Activated T-helper 1 cell treated with anti-CD3 and anti-CD28 coated beads, Interleukin-12 subunit alpha, Interleukin-12 subunit beta, Interleukin-2, Interleukin-4 antibody, amounts not matched to agents 30 ng/mL and 10 ng/mL and 1 ng/mL, durations not matched to agents 14 hours and 24 hours and 36 hours (primary cell): ENCODE measurements at regions not wholly inside any gene's neighbourhood (a gene's known extent, or its start where the extent isn't known, plus 50 kb on each side); places are given as distances from the start of the nearest gene placed in this dataset.

Source experiments
- DNase-seq: peaks from one replicate; pipeline ENCODE4 v3.0.0; 2021; ENCODE audit warnings: low spot score
- H3K27ac Mint-ChIP-seq: one replicate; pipeline ENCODE4 v1.8.0; 2021; ENCODE audit warnings: mild to moderate bottlenecking, mixed read lengths
- H3K27me3 Mint-ChIP-seq: one replicate; pipeline ENCODE4 v1.8.0; 2022; ENCODE audit warnings: mild to moderate bottlenecking, moderate library complexity, mixed read lengths; ENCODE audit not compliant: insufficient read depth
- H3K36me3 Mint-ChIP-seq: one replicate; pipeline ENCODE4 v1.8.0; 2021; ENCODE audit warnings: low read depth, mixed read lengths
- H3K4me1 Mint-ChIP-seq: one replicate; pipeline ENCODE4 v1.8.0; 2021; ENCODE audit warnings: low read depth, mixed read lengths
- H3K4me3 Mint-ChIP-seq: one replicate; pipeline ENCODE4 v1.8.0; 2021; ENCODE audit warnings: mild to moderate bottlenecking, moderate library complexity, mixed read lengths
- H3K9me3 Mint-ChIP-seq: one replicate; pipeline ENCODE4 v1.8.0; 2021; ENCODE audit warnings: mixed read lengths
- intact Hi-C: fragments of 100-400 bp; cut with micrococcal nuclease; formaldehyde crosslinking; loops from one replicate; pipeline ENCODE4 v1.15.1; 2024

- Mint-ChIP-seq H3K4me3 (no peak overlapping the region), H3K4me1 (no peaks in the 10 kb centered on the region), H3K9me3 (peaks cover 11% of the 10 kb centered on the region), H3K27me3 (no peaks in the 10 kb centered on the region), H3K36me3 (no peaks in the 10 kb centered on the region), H3K27ac (no peak overlapping the region)
- intact Hi-C loops: no loop called here
- no peak for DNase-seq
These were observed 412.4 kb downstream of the TXNL1 start for GRCh38 chr18:56226025-56226424.

GRCh38 chr18:56224669-56225561, 413.5 kb downstream of the TXNL1 start:
- no peaks in the 10 kb centered on the region for H3K27me3 Mint-ChIP-seq
- intact Hi-C loops: no loop called here
- H3K27ac Mint-ChIP-seq: no peak overlapping the region
- H3K4me3 Mint-ChIP-seq: no peak overlapping the region
- H3K9me3 Mint-ChIP-seq: peaks cover 3% of the 10 kb centered on the region
- no peaks in the 10 kb centered on the region for H3K4me1 Mint-ChIP-seq
- no peaks in the 10 kb centered on the region for H3K36me3 Mint-ChIP-seq
- DNase-seq: no peak

DNA sequence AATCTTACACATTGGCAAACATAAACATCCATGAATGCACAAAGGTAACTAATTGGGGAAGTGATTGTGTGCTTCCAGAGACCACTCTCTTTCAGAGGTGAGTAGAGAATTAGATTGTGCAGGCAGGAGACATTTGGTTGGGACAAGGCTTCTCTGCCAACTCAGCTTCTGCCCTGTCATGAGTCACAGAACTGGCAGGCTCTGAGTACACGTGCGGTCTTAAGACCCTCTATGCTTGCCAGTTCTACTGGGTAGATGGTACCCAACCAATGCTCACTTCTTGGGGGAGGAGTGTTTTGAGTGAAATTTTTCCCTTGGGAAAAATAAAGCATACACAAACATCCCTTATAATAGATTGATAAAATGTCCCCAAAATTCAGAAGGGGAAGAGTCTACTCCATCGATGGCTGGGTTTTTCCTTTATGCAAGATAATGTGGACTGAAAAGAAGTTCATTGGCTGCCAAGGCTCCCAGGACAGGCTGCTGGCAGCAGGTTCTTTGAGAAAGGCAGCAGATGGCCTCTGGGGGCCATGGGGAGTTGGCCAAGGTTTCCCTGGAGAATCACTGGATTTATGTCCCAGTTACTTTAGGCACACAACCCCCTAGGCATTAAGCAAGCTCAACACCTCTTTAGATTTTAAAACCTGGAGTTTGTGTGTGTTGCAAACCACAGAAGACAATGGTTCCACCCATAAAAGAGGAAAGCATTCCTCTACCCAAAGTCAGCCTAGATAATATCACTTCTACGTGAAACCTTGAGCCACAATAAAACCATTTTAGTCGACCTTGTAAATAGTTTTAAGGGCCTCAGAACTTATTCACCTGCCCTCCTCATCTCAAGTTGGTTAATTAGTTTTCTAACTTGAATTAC, 417.0 kb downstream of the TXNL1 start:
- H3K4me1 Mint-ChIP-seq: no peaks in the 10 kb centered on the region
- H3K36me3 Mint-ChIP-seq: no peaks in the 10 kb centered on the region
- intact Hi-C loops: no loop called here

GRCh38 chr18:56217406-56217805, 421.0 kb downstream of the TXNL1 start:
- Mint-ChIP-seq H3K4me1 (no peaks in the 10 kb centered on the region), H3K36me3 (no peaks in the 10 kb centered on the region), H3K4me3 (no peak overlapping the region), H3K9me3 (peaks cover 4% of the 10 kb centered on the region), H3K27ac (no peak overlapping the region), H3K27me3 (no peaks in the 10 kb centered on the region)
- DNase-seq: no peak
- intact Hi-C loops: no loop called here

More for the DNA sequence above, 417.0 kb downstream of the TXNL1 start:
- Mint-ChIP-seq H3K27me3 (no peaks in the 10 kb centered on the region), H3K9me3 (peaks cover 4% of the 10 kb centered on the region), H3K27ac (no peak overlapping the region), H3K4me3 (no peak overlapping the region)
- no peak for DNase-seq

DNA sequence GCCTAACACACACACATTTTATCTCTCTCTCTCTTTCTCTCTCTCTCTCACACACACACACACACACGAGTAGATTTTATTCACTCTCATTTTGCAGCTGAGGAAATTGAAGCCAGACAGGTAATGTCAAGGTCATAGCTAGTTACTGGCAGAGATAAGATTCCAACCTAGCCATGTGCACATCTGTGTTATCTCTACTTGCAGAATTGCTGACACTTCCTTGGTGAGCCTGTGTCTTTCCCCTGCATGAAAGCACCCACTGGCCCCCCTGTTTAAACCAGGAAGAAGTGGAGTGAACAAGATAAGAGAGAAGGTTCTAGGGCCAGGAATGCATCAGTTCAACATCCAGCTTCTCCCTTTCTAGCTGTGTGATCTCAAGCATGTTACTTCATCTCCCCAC, 423.7 kb downstream of the TXNL1 start:
- no peaks in the 10 kb centered on the region for H3K36me3 Mint-ChIP-seq
- peaks cover 4% of the 10 kb centered on the region for H3K9me3 Mint-ChIP-seq
- H3K27me3 Mint-ChIP-seq: no peaks in the 10 kb centered on the region
- intact Hi-C loops: no loop called here
- no peak overlapping the region for H3K4me3 Mint-ChIP-seq
- no peak overlapping the region for H3K27ac Mint-ChIP-seq
- no peak for DNase-seq
- no peaks in the 10 kb centered on the region for H3K4me1 Mint-ChIP-seq

DNA sequence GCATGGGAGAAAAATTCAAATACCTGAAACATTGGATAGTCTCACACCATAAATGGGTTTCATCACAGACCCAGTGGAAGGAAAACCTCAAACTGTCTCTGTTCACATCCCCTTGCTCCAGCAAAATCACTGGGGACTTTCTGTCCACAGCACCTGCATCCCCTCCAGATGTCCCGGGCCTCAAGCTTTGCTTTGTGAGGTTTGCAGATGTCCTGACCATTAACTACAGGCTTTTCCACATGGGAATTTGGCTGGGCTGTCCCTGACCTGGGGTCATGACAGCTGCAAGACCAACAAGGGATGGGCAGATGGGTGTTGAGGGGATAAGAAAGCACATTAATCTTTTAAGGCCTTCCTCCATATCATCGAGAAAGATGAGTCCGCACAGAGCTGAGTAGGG, 427.9 kb downstream of the TXNL1 start:
- intact Hi-C loops: no loop called here
- no peaks in the 10 kb centered on the region for H3K27me3 Mint-ChIP-seq
- no peak for DNase-seq
- H3K36me3 Mint-ChIP-seq: no peaks in the 10 kb centered on the region
- H3K4me1 Mint-ChIP-seq: no peaks in the 10 kb centered on the region
- H3K4me3 Mint-ChIP-seq: no peak overlapping the region
- no peak overlapping the region for H3K27ac Mint-ChIP-seq
- H3K9me3 Mint-ChIP-seq: no peaks in the 10 kb centered on the region

DNA sequence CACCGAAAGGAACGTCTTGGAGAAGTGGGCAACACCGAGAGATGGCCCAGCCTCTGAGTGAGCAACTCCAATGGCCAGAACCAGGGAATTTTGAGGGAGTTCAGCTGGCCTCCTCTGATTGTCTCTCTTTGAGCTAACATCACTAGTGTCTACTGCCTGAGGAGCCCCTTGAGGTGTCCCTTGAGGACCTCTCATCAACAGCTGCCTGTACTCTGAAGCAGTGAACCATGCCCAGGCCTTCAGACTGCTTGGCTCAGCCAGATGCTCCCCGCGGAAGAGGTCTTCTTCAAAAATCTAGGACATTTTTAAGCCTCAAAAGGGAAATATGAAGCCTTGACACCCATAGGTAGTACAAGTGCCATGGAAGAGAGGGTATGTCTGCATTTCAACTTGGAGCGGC, 430.4 kb downstream of the TXNL1 start:
- H3K27ac Mint-ChIP-seq: no peak overlapping the region
- no peaks in the 10 kb centered on the region for H3K36me3 Mint-ChIP-seq
- H3K4me1 Mint-ChIP-seq: no peaks in the 10 kb centered on the region
- H3K4me3 Mint-ChIP-seq: no peak overlapping the region
- H3K27me3 Mint-ChIP-seq: no peaks in the 10 kb centered on the region
- intact Hi-C loops: no loop called here
- no peak for DNase-seq
- peaks cover 10% of the 10 kb centered on the region for H3K9me3 Mint-ChIP-seq

DNA sequence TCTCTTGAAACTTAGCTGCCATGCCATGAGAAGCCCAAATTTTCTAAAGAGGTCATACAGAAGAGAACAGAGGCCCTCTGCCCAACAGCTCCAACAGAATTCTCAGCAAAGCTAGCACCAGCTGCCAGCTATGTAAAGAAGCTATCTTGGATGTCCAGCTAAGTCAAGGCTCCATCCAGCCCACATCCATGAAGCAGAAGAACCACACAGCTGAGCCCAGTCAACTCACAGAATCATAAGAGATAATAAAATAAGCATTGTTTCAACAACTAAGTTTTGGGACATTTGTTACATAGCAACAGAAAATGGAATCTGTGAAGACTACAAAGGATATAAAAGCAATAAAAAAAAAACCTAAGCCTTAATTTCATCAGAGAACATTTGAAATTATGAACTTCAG, 434.3 kb downstream of the TXNL1 start:
- H3K4me3 Mint-ChIP-seq: no peak overlapping the region
- no peak for DNase-seq
- intact Hi-C loops: no loop called here
- H3K4me1 Mint-ChIP-seq: no peaks in the 10 kb centered on the region
- H3K36me3 Mint-ChIP-seq: no peaks in the 10 kb centered on the region
- no peak overlapping the region for H3K27ac Mint-ChIP-seq
- peaks cover 10% of the 10 kb centered on the region for H3K9me3 Mint-ChIP-seq
- H3K27me3 Mint-ChIP-seq: no peaks in the 10 kb centered on the region

DNA sequence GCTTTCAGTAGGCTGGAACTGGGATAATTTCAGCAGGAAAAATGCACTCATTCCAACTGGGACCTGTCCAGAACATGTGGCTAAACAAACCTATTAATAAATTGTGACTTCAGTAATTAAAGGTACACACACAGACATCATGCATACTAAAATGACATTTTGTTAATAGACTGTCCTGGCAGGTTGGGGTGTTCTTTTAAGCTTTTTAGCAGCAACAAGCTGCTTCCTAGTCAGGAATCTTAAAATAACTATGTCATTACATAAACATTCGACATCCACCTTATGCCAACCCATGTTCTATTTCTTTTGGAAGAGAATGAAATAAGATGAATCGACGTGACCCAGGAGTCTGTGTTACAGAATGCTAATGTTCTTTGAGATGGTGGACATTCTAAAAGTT, 435.7 kb downstream of the TXNL1 start:
- peaks cover 10% of the 10 kb centered on the region for H3K9me3 Mint-ChIP-seq
- H3K27ac Mint-ChIP-seq: no peak overlapping the region
- no peaks in the 10 kb centered on the region for H3K27me3 Mint-ChIP-seq
- H3K36me3 Mint-ChIP-seq: no peaks in the 10 kb centered on the region
- intact Hi-C loops: no loop called here
- H3K4me3 Mint-ChIP-seq: no peak overlapping the region
- no peaks in the 10 kb centered on the region for H3K4me1 Mint-ChIP-seq
- DNase-seq: no peak

DNA sequence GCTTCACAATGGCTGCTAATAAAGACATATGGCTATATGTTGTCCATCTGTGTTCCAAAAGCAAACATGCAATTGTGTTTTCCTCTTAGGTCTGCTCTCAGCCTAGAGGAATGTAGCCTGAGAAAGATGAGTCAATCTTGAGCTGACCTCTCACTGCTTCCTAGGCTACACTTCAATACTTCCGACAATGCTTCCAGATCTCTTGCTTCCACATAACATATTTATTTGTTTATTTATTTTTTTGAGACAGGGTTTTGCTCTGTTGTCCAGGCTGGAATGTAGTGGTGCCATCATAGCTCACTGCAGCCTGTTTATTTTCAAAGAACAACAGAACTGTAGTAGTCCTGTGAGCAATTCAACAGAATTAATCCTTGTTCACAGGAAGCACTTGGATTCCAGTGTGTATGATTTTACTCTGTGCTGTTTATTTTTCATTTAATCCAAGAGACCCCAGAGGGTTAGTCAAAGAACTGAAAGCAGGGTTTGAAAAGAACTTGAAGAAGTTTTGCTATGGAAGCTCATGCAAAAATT, 437.9 kb downstream of the TXNL1 start:
- no peak overlapping the region for H3K4me3 Mint-ChIP-seq
- intact Hi-C loops: no loop called here
- no peaks in the 10 kb centered on the region for H3K36me3 Mint-ChIP-seq
- DNase-seq: no peak
- no peaks in the 10 kb centered on the region for H3K4me1 Mint-ChIP-seq
- peaks cover 9% of the 10 kb centered on the region for H3K9me3 Mint-ChIP-seq
- H3K27ac Mint-ChIP-seq: no peak overlapping the region
- H3K27me3 Mint-ChIP-seq: no peaks in the 10 kb centered on the region

- Mint-ChIP-seq H3K4me3 (no peak overlapping the region), H3K27ac (no peak overlapping the region), H3K4me1 (no peaks in the 10 kb centered on the region), H3K27me3 (no peaks in the 10 kb centered on the region), H3K9me3 (peaks cover 4% of the 10 kb centered on the region), H3K36me3 (no peaks in the 10 kb centered on the region)
- no peak for DNase-seq
- intact Hi-C loops: no loop called here
These were observed 438.6 kb downstream of the TXNL1 start for GRCh38 chr18:56199580-56200330.

DNA sequence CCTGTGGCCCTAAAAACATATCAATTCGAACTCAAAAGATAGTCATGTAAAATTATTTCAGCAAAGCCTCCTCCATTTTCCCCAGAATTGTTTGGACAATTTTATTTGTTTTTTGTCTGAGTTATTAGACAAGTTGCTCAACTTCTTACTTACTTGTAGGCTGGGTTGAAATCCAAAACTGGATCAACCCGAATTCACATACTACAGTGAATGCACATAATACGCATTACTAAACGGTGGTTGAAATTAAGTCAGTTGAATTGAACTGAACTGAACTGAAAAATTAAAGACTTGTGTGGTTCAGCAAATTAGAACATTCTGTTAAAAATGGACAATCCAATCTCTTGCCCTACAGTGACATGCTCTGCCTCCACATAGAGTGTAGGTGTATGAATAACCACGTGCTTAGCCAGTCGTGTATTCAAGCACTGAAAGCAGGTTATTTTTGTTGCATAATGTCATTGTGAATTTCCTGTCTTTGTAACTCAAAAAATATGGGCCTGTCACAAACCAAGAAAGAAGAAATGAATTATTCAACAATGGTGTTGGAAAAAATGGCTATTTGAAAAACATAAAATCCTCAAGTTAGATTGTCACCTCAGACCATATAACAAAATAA, 441.0 kb downstream of the TXNL1 start:
- H3K4me1 Mint-ChIP-seq: no peaks in the 10 kb centered on the region
- no peaks in the 10 kb centered on the region for H3K36me3 Mint-ChIP-seq
- no peak for DNase-seq
- H3K27me3 Mint-ChIP-seq: no peaks in the 10 kb centered on the region
- no peaks in the 10 kb centered on the region for H3K9me3 Mint-ChIP-seq
- H3K27ac Mint-ChIP-seq: no peak overlapping the region
- no peak overlapping the region for H3K4me3 Mint-ChIP-seq
- intact Hi-C loops: no loop called here
